ENCODE measurements at regions not wholly inside any gene's neighbourhood (a gene's known extent, or its start where the extent isn't known, plus 50 kb on each side); places are given as distances from the start of the nearest gene placed in this dataset.

GRCh38 chr13:55673910-55674309 lies 1466.8 kb upstream of the PRR20A start:
- TF ChIP-seq, protein P1, sequence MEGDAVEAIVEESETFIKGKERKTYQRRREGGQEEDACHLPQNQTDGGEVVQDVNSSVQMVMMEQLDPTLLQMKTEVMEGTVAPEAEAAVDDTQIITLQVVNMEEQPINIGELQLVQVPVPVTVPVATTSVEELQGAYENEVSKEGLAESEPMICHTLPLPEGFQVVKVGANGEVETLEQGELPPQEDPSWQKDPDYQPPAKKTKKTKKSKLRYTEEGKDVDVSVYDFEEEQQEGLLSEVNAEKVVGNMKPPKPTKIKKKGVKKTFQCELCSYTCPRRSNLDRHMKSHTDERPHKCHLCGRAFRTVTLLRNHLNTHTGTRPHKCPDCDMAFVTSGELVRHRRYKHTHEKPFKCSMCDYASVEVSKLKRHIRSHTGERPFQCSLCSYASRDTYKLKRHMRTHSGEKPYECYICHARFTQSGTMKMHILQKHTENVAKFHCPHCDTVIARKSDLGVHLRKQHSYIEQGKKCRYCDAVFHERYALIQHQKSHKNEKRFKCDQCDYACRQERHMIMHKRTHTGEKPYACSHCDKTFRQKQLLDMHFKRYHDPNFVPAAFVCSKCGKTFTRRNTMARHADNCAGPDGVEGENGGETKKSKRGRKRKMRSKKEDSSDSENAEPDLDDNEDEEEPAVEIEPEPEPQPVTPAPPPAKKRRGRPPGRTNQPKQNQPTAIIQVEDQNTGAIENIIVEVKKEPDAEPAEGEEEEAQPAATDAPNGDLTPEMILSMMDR (IDR thresholded peaks at IDR 0.05; ENCODE audit: control extremely low read depth in 1 of 3, insufficient read depth in 1 of 3, low read depth in 1 of 3, low read length in 3 of 3) = no peak
- TF ChIP-seq HDAC2 (IDR thresholded peaks at IDR 0.05; ENCODE audit: borderline replicate concordance in 1 of 2, low read depth in 2 of 2, low read length in 2 of 2) (no peak), CBX5 (IDR thresholded peaks at IDR 0.05; ENCODE audit: low read depth, low read length) (no peak)

Data from H1 (cell line).